CD4-positive, alpha-beta T cell (primary cell): ENCODE measurements at regions not wholly inside any gene's neighbourhood (a gene's known extent, or its start where the extent isn't known, plus 50 kb on each side); places are given as distances from the start of the nearest gene placed in this dataset.

Experiments
- ATAC-seq: fragments of 200-7000 bp; cut with Tn5 transposase; one replicate; pipeline ENCODE4 v1.10.0; 2022; ENCODE audit warnings: mild to moderate bottlenecking; ENCODE audit not compliant: poor library complexity
- CTCF ChIA-PET: fragments of 350-600 bp; sonication (Branson Sonifier 250); formaldehyde crosslinking; loops from one replicate; lab custom pipeline; 2021; ENCODE audit warnings: antibody characterized with exemption, inconsistent platforms; lab: Charles Lee
- POLR2A ChIA-PET: fragments of 350-600 bp; sonication (Branson Sonifier 250); formaldehyde crosslinking; loops from one replicate; lab custom pipeline; 2021; ENCODE audit warnings: antibody characterized with exemption, inconsistent platforms; lab: Charles Lee
- DNase-seq, 14 experiments: peaks; one replicate each; pipeline ENCODE4 v3.0.0-alpha.2; 2013 to 2020; ENCODE audit warnings: mixed read lengths in 2 of 14
- H3K27ac ChIP-seq, 2 donors: one replicate each; pipeline versions ENCODE4 v1.5.1 to v1.7.0; 2013; ENCODE audit warnings: low read length in 2 of 2, low read depth in 1 of 2, mild to moderate bottlenecking in 1 of 2
- H3K27me3 ChIP-seq, 2 experiments: 1 replicate in 1 of 2; 2 replicates in 1 of 2; pipeline versions ENCODE4 v1.6.1 to v1.7.0; 2013; ENCODE audit warnings: low read length in 2 of 2, control low read depth in 1 of 2, mild to moderate bottlenecking in 1 of 2, moderate library complexity in 1 of 2; ENCODE audit not compliant: insufficient read depth in 2 of 2, control insufficient read depth in 1 of 2
- H3K36me3 ChIP-seq: one replicate; pipeline ENCODE4 v1.6.1; 2013; ENCODE audit warnings: low read length, control low read depth; ENCODE audit not compliant: insufficient read depth
- H3K4me1 ChIP-seq: one replicate; pipeline ENCODE4 v1.6.1; 2013; ENCODE audit warnings: low read length, control low read depth; ENCODE audit not compliant: insufficient read depth
- H3K4me3 ChIP-seq: one replicate; pipeline ENCODE4 v1.5.1; 2013; ENCODE audit warnings: mild to moderate bottlenecking, low read length, moderate library complexity
- H3K9me3 ChIP-seq, 2 experiments: 1 replicate in 1 of 2; 2 replicates in 1 of 2; pipeline versions ENCODE4 v1.6.1 to v1.7.0; 2013; ENCODE audit warnings: low read length in 2 of 2, mild to moderate bottlenecking in 2 of 2, control low read depth in 1 of 2, moderate library complexity in 1 of 2; ENCODE audit not compliant: control insufficient read depth in 1 of 2, insufficient read depth in 1 of 2
- H3K27ac Mint-ChIP-seq: one replicate; pipeline ENCODE4 v1.8.0; 2020; ENCODE audit warnings: mixed read lengths
- H3K27me3 Mint-ChIP-seq: one replicate; pipeline ENCODE4 v1.8.0; 2021; ENCODE audit warnings: mixed read lengths
- H3K36me3 Mint-ChIP-seq: one replicate; pipeline ENCODE4 v1.8.0; 2021; ENCODE audit warnings: low read depth, mixed read lengths
- H3K4me1 Mint-ChIP-seq: one replicate; pipeline ENCODE4 v1.8.0; 2021; ENCODE audit warnings: low read depth, mixed read lengths
- H3K4me3 Mint-ChIP-seq: one replicate; pipeline ENCODE4 v1.8.0; 2020; ENCODE audit warnings: mild to moderate bottlenecking, mixed read lengths
- H3K9me3 Mint-ChIP-seq: one replicate; pipeline ENCODE4 v1.8.0; 2020; ENCODE audit warnings: mixed read lengths
- CTCF ChIP-seq: fragments of 200-600 bp; IDR thresholded peaks from one replicate; pipeline ENCODE4 v1.8.0; 2022; ENCODE audit warnings: antibody characterized with exemption, mild to moderate bottlenecking
- intact Hi-C, 2 experiments: fragments of 100-400 bp; cut with DNase I in 1 of 2; cut with micrococcal nuclease in 1 of 2; formaldehyde crosslinking; loops; one replicate each; pipeline versions ENCODE4 v1.15.1 to v1.9.0; 2023 to 2025; cut with DNase I, micrococcal nuclease

- ChIA-PET CTCF (no interaction called here), POLR2A (interaction anchor here (0.9 to 1.6 kb wide), 6 partner anchors 11 to 119 kb away, joined by 3 to 6 read pairs (median 4); no protein-coding TSS in a partner anchor)
- Mint-ChIP-seq H3K27ac (peak overlapping the region; percentile 78), H3K4me1 (peaks cover 37% of the 10 kb centered on the region), H3K27me3 (no peaks in the 10 kb centered on the region), H3K36me3 (peaks cover 6% of the 10 kb centered on the region), H3K4me3 (no peak overlapping the region), H3K9me3 (no peaks in the 10 kb centered on the region)
- H3K27ac ChIP-seq = no peak overlapping the region
- no peaks in the 10 kb centered on the region for H3K27me3 ChIP-seq
- TF ChIP-seq CTCF = peak; percentile 28
- H3K4me1 ChIP-seq = peaks cover 11% of the 10 kb centered on the region
- H3K4me3 ChIP-seq = no peak overlapping the region
- intact Hi-C loops = loop anchor here (5.0 to 10.0 kb wide), 4 partner anchors 78 to 683 kb away; partner anchors contain the start of gene EIF1AY (in 2 of the 2)
- DNase-seq (peak in 3 of 14 experiments; percentile 50 to 64 (median 63)), ATAC-seq (peak; percentile 39)
- H3K36me3 ChIP-seq = no peaks in the 10 kb centered on the region
- H3K9me3 ChIP-seq = no peaks in the 10 kb centered on the region
Measured at GRCh38 chrY:21260325-21260724, 250.8 kb upstream of the RBMY1B start.

GRCh38 chrY:21261158-21261557 lies 250.0 kb upstream of the RBMY1B start:
- no peaks in the 10 kb centered on the region for H3K27me3 Mint-ChIP-seq
- H3K27ac Mint-ChIP-seq = peak overlapping the region; percentile 78
- H3K4me3 Mint-ChIP-seq = no peak overlapping the region
- H3K4me1 Mint-ChIP-seq = peaks cover 36% of the 10 kb centered on the region
- peak; percentile 57 for ATAC-seq
- intact Hi-C loops = loop anchor here (5.0 to 10.0 kb wide), 4 partner anchors 79 to 684 kb away; partner anchors contain the start of gene EIF1AY (in 2 of the 2)
- H3K4me3 ChIP-seq = no peak overlapping the region
- CTCF ChIA-PET = no interaction called here
- no peak for DNase-seq
- TF ChIP-seq CTCF = no peak
- POLR2A ChIA-PET = interaction anchor here (1.1 to 1.3 kb wide), 2 partner anchors 14 to 120 kb away, joined by 3 read pairs; no protein-coding TSS in a partner anchor
- peaks cover 11% of the 10 kb centered on the region for H3K4me1 ChIP-seq
- no peaks in the 10 kb centered on the region for H3K9me3 ChIP-seq
- H3K27me3 ChIP-seq = no peaks in the 10 kb centered on the region
- no peaks in the 10 kb centered on the region for H3K36me3 ChIP-seq
- no peaks in the 10 kb centered on the region for H3K9me3 Mint-ChIP-seq
- no peak overlapping the region for H3K27ac ChIP-seq
- peaks cover 6% of the 10 kb centered on the region for H3K36me3 Mint-ChIP-seq

GRCh38 chrY:21266751-21267150 lies 244.4 kb upstream of the RBMY1B start:
- ChIA-PET POLR2A (no interaction called here), CTCF (no interaction called here)
- Mint-ChIP-seq H3K27ac (no peak overlapping the region), H3K9me3 (no peaks in the 10 kb centered on the region), H3K4me1 (no peaks in the 10 kb centered on the region), H3K4me3 (no peak overlapping the region), H3K36me3 (no peaks in the 10 kb centered on the region), H3K27me3 (no peaks in the 10 kb centered on the region)
- H3K4me1 ChIP-seq = no peaks in the 10 kb centered on the region
- ATAC-seq (no peak), DNase-seq (no peak)
- H3K9me3 ChIP-seq = no peaks in the 10 kb centered on the region
- no peaks in the 10 kb centered on the region for H3K36me3 ChIP-seq
- TF ChIP-seq CTCF = no peak
- no peaks in the 10 kb centered on the region for H3K27me3 ChIP-seq
- no peak overlapping the region for H3K27ac ChIP-seq
- no peak overlapping the region for H3K4me3 ChIP-seq
- intact Hi-C loops = loop anchor here in 1 of 2 experiments (10.0 kb wide), 1 partner anchor 192 kb away; no protein-coding TSS in a partner anchor
